GM19455 (cell line): ENCODE measurements at regions not wholly inside any gene's neighbourhood (a gene's known extent, or its start where the extent isn't known, plus 50 kb on each side); places are given as distances from the start of the nearest gene placed in this dataset.
"Not testable (repeated sequence)": the region's sequence is repeated elsewhere in the genome, so short reads cannot be mapped to it uniquely, and the experiment has no call there.

ENCODE experiments used
- ATAC-seq: cut with Tn5 transposase; IDR thresholded peaks from one replicate; pipeline ENCODE4 v1.9.1; 2021; ENCODE audit not compliant: unreplicated experiment

DNA sequence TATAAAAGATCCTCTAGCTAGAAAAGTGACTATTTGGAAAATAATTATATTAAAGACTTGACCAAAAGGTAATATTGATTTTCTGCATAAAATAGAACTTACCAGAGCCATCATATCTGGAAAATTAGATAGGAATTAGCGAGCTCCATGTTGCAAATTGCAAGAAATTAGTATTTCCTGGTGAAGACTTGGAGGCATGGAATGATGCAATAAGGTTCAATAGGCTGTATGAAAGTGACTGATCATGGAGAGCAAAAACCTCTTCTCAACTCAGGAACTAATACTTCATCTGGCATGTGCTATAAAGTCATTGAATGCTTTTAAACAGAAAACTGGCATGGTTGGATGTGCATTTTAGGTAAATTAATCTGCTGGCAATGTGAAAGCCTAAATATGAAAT, 66.3 kb upstream of the UFM1 start:
- no peak for ATAC-seq

DNA sequence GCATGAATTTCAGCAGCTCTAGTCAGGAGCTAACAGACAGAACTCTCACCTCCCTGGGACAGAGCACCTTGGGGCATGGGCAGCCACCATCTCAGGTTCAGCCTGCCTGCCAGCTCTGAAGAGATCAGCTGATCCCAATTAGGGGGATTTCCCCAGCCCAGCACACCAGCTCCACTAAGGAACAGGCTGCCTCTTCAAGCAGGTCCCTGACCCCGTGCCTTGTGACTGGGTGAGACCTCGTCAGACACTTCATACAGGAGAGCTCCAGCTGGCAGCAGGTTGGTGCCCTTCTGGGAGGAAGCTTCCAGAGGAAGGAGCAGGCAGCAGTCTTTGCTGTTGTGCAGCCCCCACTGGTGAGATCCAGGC, 84.5 kb upstream of the UFM1 start:
- no peak for ATAC-seq

- no peak for ATAC-seq
Measured at GRCh38 chr13:38264363-38265131, 85.1 kb upstream of the UFM1 start.

GRCh38 chr13:38262211-38262610, 87.4 kb upstream of the UFM1 start:
- no peak for ATAC-seq

DNA sequence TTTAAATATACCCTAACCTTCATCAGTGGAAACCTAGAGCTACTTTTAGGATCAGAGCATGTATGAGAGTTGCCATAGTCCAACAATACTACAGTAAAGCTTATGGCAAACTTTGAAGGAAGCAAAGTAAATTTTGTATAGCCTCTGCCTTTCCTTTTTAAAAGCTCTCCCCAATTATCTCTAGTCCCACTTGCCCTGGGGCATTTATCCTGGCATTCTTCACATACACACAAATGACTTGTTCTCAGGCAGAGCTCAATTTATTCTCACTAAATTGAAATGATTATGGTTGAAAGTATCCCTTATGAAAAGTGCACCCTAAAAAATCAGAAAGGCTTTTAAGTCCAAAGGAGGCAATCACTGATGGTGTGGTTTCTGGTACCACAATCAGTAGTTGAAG, 94.1 kb upstream of the UFM1 start:
- no peak for ATAC-seq

DNA sequence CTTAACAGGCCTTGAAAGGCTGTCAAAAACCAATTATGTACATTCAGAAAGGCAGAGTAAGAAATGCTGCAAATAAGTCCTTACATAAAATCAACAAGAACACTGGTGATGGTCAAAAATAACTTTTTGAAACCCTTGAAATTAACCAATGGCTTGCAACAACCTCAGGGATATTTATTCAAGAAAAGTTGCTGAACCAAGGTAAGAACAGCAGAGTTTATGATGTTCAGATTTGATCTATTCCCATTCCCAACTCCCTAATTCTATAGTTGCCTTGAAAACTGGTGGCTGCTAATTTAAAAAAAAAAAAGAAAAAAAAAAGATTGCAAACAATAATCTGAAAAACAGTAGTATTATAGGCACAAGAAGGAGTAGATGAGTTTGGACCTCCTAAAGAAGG, 109.8 kb upstream of the UFM1 start:
- no peak for ATAC-seq

DNA sequence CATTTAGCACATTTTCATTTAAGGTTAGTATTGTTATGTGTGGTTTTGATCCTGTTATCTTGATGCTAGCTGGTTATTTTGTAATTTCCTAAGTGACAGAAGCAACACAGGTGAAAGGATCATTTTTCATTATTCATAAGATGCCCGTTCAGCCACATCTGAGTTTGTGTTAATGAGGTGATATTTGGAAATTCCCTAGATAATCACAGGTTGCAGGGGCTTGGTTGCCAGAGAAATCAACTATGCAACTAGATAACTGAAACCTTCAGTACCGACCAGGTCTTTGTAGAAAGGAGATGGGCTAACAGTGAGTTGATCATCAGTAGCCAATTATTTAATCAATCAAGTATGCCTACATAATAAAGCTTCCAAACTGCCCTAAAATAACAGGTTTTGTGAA, 121.3 kb upstream of the UFM1 start:
- no peak for ATAC-seq

GRCh38 chr13:38226496-38226895, 123.2 kb upstream of the UFM1 start:
- ATAC-seq = no peak

GRCh38 chr13:38223089-38223488, 126.6 kb upstream of the UFM1 start:
- ATAC-seq = no peak

DNA sequence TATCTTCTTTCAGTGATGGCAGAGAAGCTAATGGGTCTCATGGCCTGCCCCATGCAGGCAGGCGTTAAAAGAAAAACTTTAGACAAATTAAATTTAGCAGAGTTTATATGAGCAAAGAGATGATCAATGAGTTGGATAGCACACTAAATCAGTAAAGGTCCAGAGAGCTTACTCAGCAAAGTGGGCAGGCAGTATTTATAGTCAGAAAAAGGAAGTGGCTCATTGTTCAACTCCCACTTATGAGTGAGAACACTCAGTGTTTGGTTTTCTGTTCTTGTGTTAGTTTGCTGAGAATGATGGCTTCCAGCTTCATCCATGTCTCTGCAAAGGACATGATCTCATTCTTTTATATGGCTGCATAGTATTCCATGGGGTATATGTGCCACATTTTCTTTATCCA, 128.5 kb upstream of the UFM1 start:
- not testable (repeated sequence) for ATAC-seq

DNA sequence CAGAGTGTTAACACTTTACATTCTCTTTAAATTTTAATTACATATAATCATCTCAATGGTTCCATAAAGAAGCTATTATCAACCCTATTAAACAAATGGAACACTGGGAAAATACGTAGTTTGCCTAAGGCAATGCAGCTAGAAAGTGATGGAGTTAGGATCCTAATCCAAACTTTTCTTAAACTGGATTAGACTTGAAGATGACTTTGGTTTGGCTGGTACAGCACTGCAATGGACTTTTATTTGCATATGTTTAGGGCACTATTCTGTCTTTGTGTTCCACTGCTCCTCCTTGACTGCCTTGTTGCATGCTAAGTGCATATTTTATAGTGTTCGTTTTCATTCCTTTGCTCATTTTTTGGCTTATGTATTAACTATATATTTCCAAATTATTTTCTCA, 133.5 kb upstream of the UFM1 start:
- no peak for ATAC-seq

DNA sequence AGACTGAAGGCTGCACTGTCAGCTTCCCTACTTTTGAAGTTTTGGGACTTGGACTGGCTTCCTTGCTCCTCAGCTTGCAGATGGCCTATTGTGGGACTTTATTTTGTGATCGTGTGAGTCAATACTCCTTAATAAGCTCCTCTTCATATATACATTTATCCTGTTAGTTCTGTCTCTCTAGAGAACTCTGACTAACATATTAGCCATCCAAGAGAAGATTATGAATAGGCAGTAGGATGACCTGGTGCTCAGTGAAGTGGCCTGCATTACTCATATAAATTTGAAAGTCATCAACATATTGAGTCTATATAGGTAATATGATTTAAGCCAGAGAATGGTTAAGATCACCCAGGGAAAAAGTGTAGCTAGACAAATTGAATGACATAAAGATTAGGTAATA, 136.3 kb upstream of the UFM1 start:
- ATAC-seq = no peak

GRCh38 chr13:38210928-38211596, 138.6 kb upstream of the UFM1 start:
- ATAC-seq = no peak

DNA sequence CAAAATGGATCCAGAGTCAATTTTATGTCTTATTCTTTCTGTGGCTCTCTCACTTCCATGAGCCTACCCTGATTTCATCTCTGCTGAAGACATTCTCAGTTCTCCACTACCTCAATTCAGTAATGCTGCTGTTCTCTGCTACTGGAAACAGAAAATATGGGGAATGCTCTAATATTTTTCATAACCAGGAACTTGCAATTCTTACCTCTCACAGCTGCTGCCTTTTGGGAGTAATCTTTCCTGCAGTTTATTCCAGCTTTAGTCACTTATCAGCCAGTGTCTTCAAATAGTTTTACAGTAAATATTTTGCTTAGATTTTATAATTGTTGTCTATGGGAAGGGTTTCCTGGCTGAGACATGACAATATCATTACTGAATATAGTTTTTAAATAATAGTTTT, 145.1 kb upstream of the UFM1 start:
- ATAC-seq = no peak

- ATAC-seq = no peak
Measured at GRCh38 chr13:38202740-38203139, 146.9 kb upstream of the UFM1 start.

DNA sequence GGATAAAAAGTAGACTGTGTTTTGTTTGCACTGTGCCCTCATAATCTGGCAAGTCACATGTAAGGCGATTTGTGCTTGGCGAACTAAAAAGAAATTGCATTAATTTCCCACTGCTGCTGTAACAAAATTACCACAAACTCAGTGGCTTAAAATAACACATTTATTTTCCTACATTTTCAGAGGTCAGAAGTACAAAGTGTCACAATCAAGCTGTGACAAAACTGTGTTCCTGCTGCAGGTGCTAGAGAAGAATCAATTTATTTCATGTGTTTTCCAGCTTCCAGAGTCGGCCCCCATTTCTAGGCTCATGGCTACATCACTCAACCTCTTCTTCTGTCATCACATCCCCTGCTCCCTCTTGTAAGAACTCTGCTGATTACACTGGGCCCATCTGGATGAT, 158.6 kb upstream of the UFM1 start:
- no peak for ATAC-seq

GRCh38 chr13:38180670-38181069, 169.0 kb upstream of the UFM1 start:
- no peak for ATAC-seq

DNA sequence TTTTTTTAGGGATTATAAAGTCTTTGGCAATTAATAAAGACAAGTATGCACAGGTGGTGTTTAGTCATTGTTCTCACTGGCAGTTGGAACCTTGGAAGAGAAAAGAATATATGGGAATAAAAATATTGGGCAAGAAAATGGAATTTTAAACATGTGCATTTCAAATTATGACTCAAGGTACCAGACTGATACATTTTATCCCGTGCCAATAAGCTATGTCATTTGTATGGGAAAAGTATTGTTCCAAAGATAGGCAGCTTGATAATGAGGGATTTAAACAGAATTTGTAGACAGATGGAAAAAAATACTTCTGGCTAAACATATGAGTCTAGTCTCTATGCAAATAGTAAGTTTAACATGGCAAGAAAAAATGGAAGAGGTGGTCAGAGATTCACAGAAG, 169.5 kb upstream of the UFM1 start:
- ATAC-seq = no peak

GRCh38 chr13:38176664-38177063, 173.0 kb upstream of the UFM1 start:
- no peak for ATAC-seq

- ATAC-seq = no peak
Measured at GRCh38 chr13:38173403-38173802, 176.2 kb upstream of the UFM1 start.

GRCh38 chr13:38167164-38167822, 182.4 kb upstream of the UFM1 start:
- peak; percentile 87 for ATAC-seq

GRCh38 chr13:38166116-38166515, 183.5 kb upstream of the UFM1 start:
- ATAC-seq = no peak
